SK-N-SH treated with all-trans-retinoic acid at 6 μM for 48 hours (cell line): ENCODE measurements at regions not wholly inside any gene's neighbourhood (a gene's known extent, or its start where the extent isn't known, plus 50 kb on each side); places are given as distances from the start of the nearest gene placed in this dataset.

Source experiments
- ATAC-seq: fragments of 200-7000 bp; cut with Tn5 transposase; 3 replicates; pipeline ENCODE4 v1.9.1; 2020; ENCODE audit warnings: mild to moderate bottlenecking, moderate library complexity
- ARNTL ChIP-seq: fragments of 450-650 bp; formaldehyde crosslinking; IDR thresholded peaks from 2 replicates; pipeline ENCODE4 v1.5.0; 2020; ENCODE audit warnings: low read depth, mild to moderate bottlenecking, moderate library complexity, borderline replicate concordance
- BACH2 ChIP-seq: fragments of 250-450 bp; sonication (Bioruptor Pico); IDR thresholded peaks from 2 replicates; pipeline ENCODE4 v1.9.0; 2021; ENCODE audit warnings: mild to moderate bottlenecking, borderline replicate concordance
- CREB5 ChIP-seq: fragments of 250-450 bp; sonication (Bioruptor Pico); IDR thresholded peaks from 2 replicates; pipeline ENCODE4 v1.5.1; 2020; ENCODE audit warnings: low read depth, mild to moderate bottlenecking, moderate library complexity
- CSDC2 ChIP-seq: fragments of 250-450 bp; sonication (Bioruptor Pico); IDR thresholded peaks from 2 replicates; pipeline ENCODE4 v1.5.0; 2020; ENCODE audit warnings: mild to moderate bottlenecking, moderate library complexity
- CSRNP3 ChIP-seq: fragments of 250-450 bp; sonication (Bioruptor Pico); IDR thresholded peaks from 2 replicates; pipeline ENCODE4 v1.5.1; 2021; ENCODE audit warnings: mild to moderate bottlenecking, moderate library complexity
- GLIS3 ChIP-seq: fragments of 250-450 bp; sonication (Bioruptor Pico); IDR thresholded peaks from 2 replicates; pipeline ENCODE4 v1.5.0; 2020; ENCODE audit warnings: mild to moderate bottlenecking, moderate library complexity
- ISL1 ChIP-seq: fragments of 250-450 bp; sonication (Bioruptor Pico); IDR thresholded peaks from 2 replicates; pipeline ENCODE4 v2.1.2; 2022; ENCODE audit warnings: mild to moderate bottlenecking, moderate library complexity
- OSR1 ChIP-seq: fragments of 250-450 bp; sonication (Bioruptor Pico); IDR thresholded peaks from 2 replicates; pipeline ENCODE4 v1.8.0; 2022; ENCODE audit warnings: moderate library complexity, mild to moderate bottlenecking, inconsistent platforms
- PATZ1 ChIP-seq: fragments of 250-450 bp; sonication (Bioruptor Pico); IDR thresholded peaks from 2 replicates; pipeline ENCODE4 v1.8.0; 2020; ENCODE audit warnings: mild to moderate bottlenecking, moderate library complexity, borderline replicate concordance
- POU6F1 ChIP-seq: fragments of 250-450 bp; sonication (Bioruptor Pico); IDR thresholded peaks from 2 replicates; pipeline ENCODE4 v1.8.0; 2021; ENCODE audit warnings: low read depth, mild to moderate bottlenecking, moderate library complexity, borderline replicate concordance
- PPARA ChIP-seq: fragments of 250-450 bp; sonication (Bioruptor Pico); IDR thresholded peaks from 2 replicates; pipeline ENCODE4 v1.5.0; 2020; ENCODE audit warnings: mild to moderate bottlenecking, borderline replicate concordance
- RARB ChIP-seq: fragments of 250-450 bp; sonication (Bioruptor Pico); IDR thresholded peaks from 2 replicates; pipeline ENCODE4 v1.8.0; 2021; ENCODE audit warnings: mild to moderate bottlenecking, moderate library complexity
- SNAI2 ChIP-seq: fragments of 250-450 bp; sonication (Bioruptor Pico); IDR thresholded peaks from 2 replicates; pipeline ENCODE4 v1.5.0; 2020; ENCODE audit warnings: mild to moderate bottlenecking, moderate library complexity
- TCF4 ChIP-seq: fragments of 250-450 bp; sonication (Bioruptor Pico); IDR thresholded peaks from 2 replicates; pipeline ENCODE4 v1.8.0; 2021; ENCODE audit warnings: mild to moderate bottlenecking, moderate library complexity, borderline replicate concordance
- TOX ChIP-seq: fragments of 250-450 bp; sonication (Bioruptor Pico); IDR thresholded peaks from 2 replicates; pipeline ENCODE4 v1.8.0; 2021; ENCODE audit warnings: mild to moderate bottlenecking, moderate library complexity, borderline replicate concordance
- ZC3H10 ChIP-seq: fragments of 250-450 bp; sonication (Bioruptor Pico); IDR thresholded peaks from 2 replicates; pipeline ENCODE4 v1.5.1; 2021; ENCODE audit warnings: mild to moderate bottlenecking, moderate library complexity
- ZFP3 ChIP-seq: fragments of 250-450 bp; sonication (Bioruptor Pico); IDR thresholded peaks from 2 replicates; pipeline ENCODE4 v1.5.0; 2020; ENCODE audit warnings: mild to moderate bottlenecking, moderate library complexity
- ZFP30 ChIP-seq: fragments of 450-650 bp; formaldehyde crosslinking; IDR thresholded peaks from 2 replicates; pipeline ENCODE4 v1.5.0; 2022; ENCODE audit warnings: mild to moderate bottlenecking, moderate library complexity
- ZNF565 ChIP-seq: fragments of 450-650 bp; formaldehyde crosslinking; conservative IDR thresholded peaks from 2 replicates; pipeline ENCODE4 v1.5.0; 2020; ENCODE audit warnings: low read depth, mild to moderate bottlenecking, moderate library complexity
- ZNF70 ChIP-seq: fragments of 450-650 bp; formaldehyde crosslinking; IDR thresholded peaks from 2 replicates; pipeline ENCODE4 v1.5.0; 2020; ENCODE audit warnings: mild to moderate bottlenecking, moderate library complexity
- ZNF8 ChIP-seq: fragments of 450-650 bp; formaldehyde crosslinking; IDR thresholded peaks from 2 replicates; pipeline ENCODE4 v1.5.0; 2020; ENCODE audit warnings: mild to moderate bottlenecking, moderate library complexity

DNA sequence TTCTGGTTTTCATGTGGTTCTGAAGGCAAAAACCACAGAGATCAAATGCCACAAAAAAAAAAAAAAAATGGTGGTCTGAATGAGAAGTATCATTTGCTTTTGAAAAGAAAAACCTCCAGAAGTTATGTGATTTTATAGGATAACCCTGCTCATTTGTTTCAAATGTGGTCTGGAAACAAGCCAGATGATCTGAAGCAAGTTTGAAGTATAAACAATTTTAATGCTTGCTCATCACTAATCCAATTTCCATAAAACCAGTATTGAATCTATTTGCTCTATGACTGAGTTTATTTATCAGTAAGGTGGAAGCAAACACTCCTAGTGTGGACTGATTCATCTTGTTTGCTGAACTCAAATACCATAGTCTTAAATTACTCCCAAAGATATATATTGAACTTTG lies 407.3 kb upstream of the FLRT2 start:
- no peak for TF ChIP-seq OSR1 (CRISPR knock-in tag)
- TF ChIP-seq RARB (CRISPR knock-in tag): no peak
- no peak for TF ChIP-seq BACH2
- TF ChIP-seq GLIS3: no peak
- TF ChIP-seq TCF4 (CRISPR knock-in tag): no peak
- no peak for TF ChIP-seq ZNF70
- TF ChIP-seq ZNF565 (CRISPR knock-in tag): no peak
- TF ChIP-seq ISL1 (CRISPR knock-in tag): no peak
- no peak for TF ChIP-seq PPARA (CRISPR knock-in tag)
- no peak for TF ChIP-seq TOX (CRISPR knock-in tag)
- no peak for TF ChIP-seq CSRNP3
- no peak for TF ChIP-seq ZFP3 (CRISPR knock-in tag)
- no peak for TF ChIP-seq PATZ1
- TF ChIP-seq CREB5 (CRISPR knock-in tag): no peak
- TF ChIP-seq, all 23 proteins: peak for 0
- ATAC-seq: no peak

- TF ChIP-seq RARB (CRISPR knock-in tag) (no peak), CSRNP3 (no peak), ZNF70 (no peak), ARNTL (no peak), POU6F1 (no peak), TOX (CRISPR knock-in tag) (no peak), CSDC2 (CRISPR knock-in tag) (no peak), ZNF8 (CRISPR knock-in tag) (no peak), ZFP30 (CRISPR knock-in tag) (no peak), PPARA (CRISPR knock-in tag) (no peak), SNAI2 (CRISPR knock-in tag) (no peak), ZNF565 (CRISPR knock-in tag) (no peak), BACH2 (no peak)
- TF ChIP-seq, all 23 proteins: peak for 0
- ATAC-seq: no peak
Observed at GRCh38 chr14:85123755-85124154, 406.2 kb upstream of the FLRT2 start.

- no peak for ATAC-seq
- TF ChIP-seq ZNF70: no peak
- TF ChIP-seq GLIS3: no peak
- no peak for TF ChIP-seq ZC3H10 (CRISPR knock-in tag)
- TF ChIP-seq ZNF8 (CRISPR knock-in tag): no peak
- no peak for TF ChIP-seq POU6F1
- TF ChIP-seq, all 23 proteins: peak for 0
Observed at GRCh38 chr14:85124631-85125290, 405.2 kb upstream of the FLRT2 start.
